ENCODE measurements at regions not wholly inside any gene's neighbourhood (a gene's known extent, or its start where the extent isn't known, plus 50 kb on each side); places are given as distances from the start of the nearest gene placed in this dataset.

GRCh38 chr5:152470167-152470566 is 65.1 kb upstream of the NMUR2 start:
- TF ChIP-seq CTCF (conservative IDR thresholded peaks at IDR 0.05; ENCODE audit: low read depth, low read length) (no peak), EZH2 (IDR thresholded peaks at IDR 0.05; ENCODE audit: low read length, unreplicated experiment) (no peak), EZH2phosphoT487 (IDR thresholded peaks at IDR 0.05; ENCODE audit: borderline replicate concordance, low read length) (no peak)
